ENCODE measurements at regions not wholly inside any gene's neighbourhood (a gene's known extent, or its start where the extent isn't known, plus 50 kb on each side); places are given as distances from the start of the nearest gene placed in this dataset.

GRCh38 chr1:240693844-240694243, 81.9 kb upstream of the GREM2 start:
- Histone ChIP-seq H3K4me1 (replicated peaks in 1 of 2) (no peaks in the 10 kb centered on the region), H3K27ac (no peak overlapping the region), H3K4me3 (no peak overlapping the region)
- 43 to 97% (median 76%) methylated on average over 1 to 3 of the region's 3 CpGs; no CpG with 5 or more reads in 3 of the 10 experiments for WGBS, 10 experiments
- ATAC-seq (replicated peaks in 6 of 8): no peak
- in situ Hi-C loops (cut with MboI; ENCODE audit: low pct_unique_long_range_greater_than_20kb in 2 of 9, low sequenced_read_pairs in 9 of 9, unreplicated experiment in 9 of 9): loop anchor here in 4 of 9 experiments (10.0 to 25.0 kb wide), 5 partner anchors 232 to 682 kb away; no protein-coding TSS in a partner anchor

- in situ Hi-C loops (cut with MboI; ENCODE audit: low pct_unique_long_range_greater_than_20kb in 2 of 9, low sequenced_read_pairs in 9 of 9, unreplicated experiment in 9 of 9): loop anchor here in 4 of 9 experiments (10.0 to 25.0 kb wide), 5 partner anchors 231 to 681 kb away; no protein-coding TSS in a partner anchor
- Histone ChIP-seq H3K27ac (no peak overlapping the region), H3K4me1 (replicated peaks in 1 of 2) (no peaks in the 10 kb centered on the region), H3K4me3 (no peak overlapping the region)
- ATAC-seq (replicated peaks in 6 of 8): no peak
These were observed 81.1 kb upstream of the GREM2 start for GRCh38 chr1:240693036-240693435.

- 5 to 80% (median 62%) methylated on average over 2 to 12 of the region's 12 CpGs; no CpG with 5 or more reads in 2 of the 10 experiments for WGBS, 10 experiments
- H3K4me3 ChIP-seq: no peak overlapping the region
- ATAC-seq (replicated peaks in 6 of 8): peak in 7 of 8 experiments; percentile 62 to 86 (median 78)
These were observed 80.2 kb upstream of the GREM2 start for GRCh38 chr1:240691909-240692705.

GRCh38 chr1:240691501-240691900, 79.5 kb upstream of the GREM2 start:
- H3K27ac ChIP-seq: no peak overlapping the region
- H3K4me1 ChIP-seq (replicated peaks in 1 of 2): no peaks in the 10 kb centered on the region
- ATAC-seq (replicated peaks in 6 of 8): no peak
- H3K4me3 ChIP-seq: no peak overlapping the region
- 60 to 97% (median 80%) methylated on average over 1 to 5 of the region's 5 CpGs; no CpG with 5 or more reads in 1 of the 10 experiments for WGBS, 10 experiments
- in situ Hi-C loops (cut with MboI; ENCODE audit: low pct_unique_long_range_greater_than_20kb in 2 of 9, low sequenced_read_pairs in 9 of 9, unreplicated experiment in 9 of 9): loop anchor here in 4 of 9 experiments (10.0 to 25.0 kb wide), 5 partner anchors 229 to 679 kb away; no protein-coding TSS in a partner anchor

More at GRCh38 chr1:240691909-240692705, 80.2 kb upstream of the GREM2 start:
- Histone ChIP-seq H3K4me1 (replicated peaks in 1 of 2) (no peaks in the 10 kb centered on the region), H3K27ac (no peak overlapping the region)
- in situ Hi-C loops (cut with MboI; ENCODE audit: low pct_unique_long_range_greater_than_20kb in 2 of 9, low sequenced_read_pairs in 9 of 9, unreplicated experiment in 9 of 9): loop anchor here in 4 of 9 experiments (10.0 to 25.0 kb wide), 5 partner anchors 230 to 680 kb away; no protein-coding TSS in a partner anchor

GRCh38 chr1:240687820-240688219, 75.9 kb upstream of the GREM2 start:
- no peak for ATAC-seq (replicated peaks in 6 of 8)
- 9 to 91% (median 78%) methylated on average over 2 to 4 of the region's 4 CpGs; no CpG with 5 or more reads in 1 of the 10 experiments for WGBS, 10 experiments
- in situ Hi-C loops (cut with MboI; ENCODE audit: low pct_unique_long_range_greater_than_20kb in 2 of 9, low sequenced_read_pairs in 9 of 9, unreplicated experiment in 9 of 9): loop anchor here in 4 of 9 experiments (25.0 kb wide), 4 partner anchors 226 to 676 kb away; no protein-coding TSS in a partner anchor
- no peak overlapping the region for H3K27ac ChIP-seq
- H3K4me1 ChIP-seq (replicated peaks in 1 of 2): no peaks in the 10 kb centered on the region
- no peak overlapping the region for H3K4me3 ChIP-seq

GRCh38 chr1:240683576-240683975, 71.6 kb upstream of the GREM2 start:
- in situ Hi-C loops (cut with MboI; ENCODE audit: low pct_unique_long_range_greater_than_20kb in 2 of 9, low sequenced_read_pairs in 9 of 9, unreplicated experiment in 9 of 9): loop anchor here in 4 of 9 experiments (25.0 kb wide), 4 partner anchors 221 to 671 kb away; no protein-coding TSS in a partner anchor
- H3K4me3 ChIP-seq: no peak overlapping the region
- no peak overlapping the region for H3K27ac ChIP-seq
- H3K4me1 ChIP-seq (replicated peaks in 1 of 2): no peaks in the 10 kb centered on the region
- ATAC-seq (replicated peaks in 6 of 8): no peak
- 7 to 100% (median 84%) methylated on average over 1 to 9 of the region's 9 CpGs for WGBS, 10 experiments

- Histone ChIP-seq H3K27ac (no peak overlapping the region), H3K4me3 (no peak overlapping the region), H3K4me1 (replicated peaks in 1 of 2) (no peaks in the 10 kb centered on the region)
- no peak for ATAC-seq (replicated peaks in 6 of 8)
- WGBS, 10 experiments: 17 to 87% (median 61%) methylated on average over 1 to 10 of the region's 10 CpGs
- in situ Hi-C loops (cut with MboI; ENCODE audit: low pct_unique_long_range_greater_than_20kb in 2 of 9, low sequenced_read_pairs in 9 of 9, unreplicated experiment in 9 of 9): loop anchor here in 4 of 9 experiments (25.0 kb wide), 4 partner anchors 221 to 671 kb away; no protein-coding TSS in a partner anchor
These were observed 70.9 kb upstream of the GREM2 start for GRCh38 chr1:240682859-240683242.

GRCh38 chr1:240682166-240682858, 70.4 kb upstream of the GREM2 start:
- H3K27ac ChIP-seq: no peak overlapping the region
- in situ Hi-C loops (cut with MboI; ENCODE audit: low pct_unique_long_range_greater_than_20kb in 2 of 9, low sequenced_read_pairs in 9 of 9, unreplicated experiment in 9 of 9): loop anchor here in 4 of 9 experiments (25.0 kb wide), 4 partner anchors 220 to 670 kb away; no protein-coding TSS in a partner anchor
- 0 to 91% (median 45%) methylated on average over 3 to 6 of the region's 6 CpGs for WGBS, 10 experiments
- H3K4me1 ChIP-seq (replicated peaks in 1 of 2): no peaks in the 10 kb centered on the region
- ATAC-seq (replicated peaks in 6 of 8): no peak
- no peak overlapping the region for H3K4me3 ChIP-seq

GRCh38 chr1:240672132-240672811, 60.3 kb upstream of the GREM2 start:
- H3K4me1 ChIP-seq (replicated peaks in 1 of 2): no peaks in the 10 kb centered on the region
- WGBS, 10 experiments: 27 to 86% (median 75%) methylated on average over 1 to 2 of the region's 2 CpGs
- no peak for ATAC-seq (replicated peaks in 6 of 8)
- in situ Hi-C loops (cut with MboI; ENCODE audit: low pct_unique_long_range_greater_than_20kb in 2 of 9, low sequenced_read_pairs in 9 of 9, unreplicated experiment in 9 of 9): no loop called here
- no peak overlapping the region for H3K4me3 ChIP-seq
- no peak overlapping the region for H3K27ac ChIP-seq

GRCh38 chr1:240667351-240667750, 55.4 kb upstream of the GREM2 start:
- WGBS, 10 experiments: 43 to 100% (median 84%) methylated on average over 1 to 2 of the region's 3 CpGs; no CpG with 5 or more reads in 2 of the 10 experiments

GRCh38 chr1:240666568-240667198, 54.7 kb upstream of the GREM2 start:
- WGBS, 10 experiments: 63 to 100% (median 84%) methylated on average over 1 to 7 of the region's 9 CpGs
- H3K4me3 ChIP-seq: no peak overlapping the region
- ATAC-seq (replicated peaks in 6 of 8): no peak
- H3K4me1 ChIP-seq (replicated peaks in 1 of 2): no peaks in the 10 kb centered on the region
- H3K27ac ChIP-seq: no peak overlapping the region
- in situ Hi-C loops (cut with MboI; ENCODE audit: low pct_unique_long_range_greater_than_20kb in 2 of 9, low sequenced_read_pairs in 9 of 9, unreplicated experiment in 9 of 9): no loop called here

More at GRCh38 chr1:240667351-240667750, 55.4 kb upstream of the GREM2 start:
- in situ Hi-C loops (cut with MboI; ENCODE audit: low pct_unique_long_range_greater_than_20kb in 2 of 9, low sequenced_read_pairs in 9 of 9, unreplicated experiment in 9 of 9): no loop called here
- no peak for ATAC-seq (replicated peaks in 6 of 8)
- H3K4me1 ChIP-seq (replicated peaks in 1 of 2): no peaks in the 10 kb centered on the region
- no peak overlapping the region for H3K4me3 ChIP-seq
- no peak overlapping the region for H3K27ac ChIP-seq

- in situ Hi-C loops (cut with MboI; ENCODE audit: low pct_unique_long_range_greater_than_20kb in 2 of 9, low sequenced_read_pairs in 9 of 9, unreplicated experiment in 9 of 9): no loop called here
- 0 to 100% (median 83%) methylated on average over 1 of the region's 1 CpG; no CpG with 5 or more reads in 3 of the 10 experiments for WGBS, 10 experiments
- H3K27ac ChIP-seq: no peak overlapping the region
- peak in 1 of 8 experiments; percentile 37 for ATAC-seq (replicated peaks in 6 of 8)
- H3K4me1 ChIP-seq (replicated peaks in 1 of 2): no peaks in the 10 kb centered on the region
- no peak overlapping the region for H3K4me3 ChIP-seq
These were observed 51.4 kb upstream of the GREM2 start for GRCh38 chr1:240663169-240663879.
